SK-N-MC (cell line): ENCODE measurements at regions not wholly inside any gene's neighbourhood (a gene's known extent, or its start where the extent isn't known, plus 50 kb on each side); places are given as distances from the start of the nearest gene placed in this dataset.

Experiments
- EZH2 ChIP-seq: fragments of 200-600 bp; sonication (generic); IDR thresholded peaks from one replicate; pipeline ENCODE4 v1.6.1; 2017; ENCODE audit warnings: antibody characterized with exemption
- FOXP2 ChIP-seq: optimal IDR thresholded peaks from 2 replicates; pipeline ENCODE3; 2011; ENCODE audit warnings: mild to moderate bottlenecking, moderate library complexity; ENCODE audit not compliant: insufficient read depth; ENCODE audit errors: extremely low read length, control extremely low read depth
- POLR2AphosphoS5 ChIP-seq: IDR thresholded peaks from 2 replicates; pipeline ENCODE4 v1.6.1; 2012; ENCODE audit warnings: mild to moderate bottlenecking, low read depth, low read length, borderline replicate concordance

GRCh38 chr3:191707817-191708216 is 246.9 kb downstream of the PYDC2 start:
- TF ChIP-seq EZH2 (no peak), POLR2AphosphoS5 (no peak), FOXP2 (no peak)
